Progenitor cell of endocrine pancreas (in vitro differentiated cells): ENCODE measurements at regions not wholly inside any gene's neighbourhood (a gene's known extent, or its start where the extent isn't known, plus 50 kb on each side); places are given as distances from the start of the nearest gene placed in this dataset.

Experiments
- DNase-seq: peaks from one replicate; pipeline ENCODE4 v3.0.0; 2021; ENCODE audit warnings: low spot score; ENCODE audit not compliant: unreplicated experiment
- H3K27ac Mint-ChIP-seq: 2 replicates; pipeline ENCODE4 v1.8.0; 2021; ENCODE audit warnings: mild to moderate bottlenecking, moderate library complexity, mixed read lengths
- H3K27me3 Mint-ChIP-seq: 2 replicates; pipeline ENCODE4 v1.8.0; 2021; ENCODE audit warnings: mixed read lengths
- H3K36me3 Mint-ChIP-seq: 2 replicates; pipeline ENCODE4 v1.8.0; 2022; ENCODE audit warnings: mixed read lengths; ENCODE audit not compliant: insufficient read depth
- H3K4me1 Mint-ChIP-seq: 2 replicates; pipeline ENCODE4 v1.8.0; 2021; ENCODE audit warnings: low read depth, mixed read lengths
- H3K4me3 Mint-ChIP-seq: 2 replicates; pipeline ENCODE4 v1.8.0; 2021; ENCODE audit warnings: low read depth, mild to moderate bottlenecking, moderate library complexity, mixed read lengths
- H3K9me3 Mint-ChIP-seq: 2 replicates; pipeline ENCODE4 v1.8.0; 2021; ENCODE audit warnings: low read depth, mixed read lengths
- TF ChIP-seq, protein P1 (sequence below): fragments of 200-600 bp; sonication (generic); IDR thresholded peaks from one replicate; pipeline ENCODE4 v1.5.0; 2021; ENCODE audit warnings: antibody characterized with exemption, mild to moderate bottlenecking; ENCODE audit not compliant: unreplicated experiment

DNA sequence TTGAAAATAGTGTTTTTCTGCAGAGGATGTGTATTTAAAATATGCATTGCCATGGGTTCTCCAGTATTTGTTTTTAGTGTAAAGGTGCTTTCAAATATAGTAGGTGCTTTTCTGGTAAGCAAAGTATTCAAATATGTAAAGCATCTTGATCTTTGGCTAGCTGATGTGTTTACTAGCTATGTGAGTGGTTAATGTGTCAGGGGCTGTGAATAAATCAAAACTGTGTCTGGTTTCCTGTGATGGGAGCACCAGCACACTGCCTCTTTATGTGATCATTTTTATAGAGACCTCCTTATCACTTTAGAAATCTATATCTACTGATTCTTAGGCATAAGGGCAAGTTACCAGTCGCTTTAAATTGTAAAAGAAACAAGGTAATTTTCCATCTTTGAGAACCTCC, 388.9 kb upstream of the MAN1A1 start:
- Mint-ChIP-seq H3K27me3 (peaks cover 42% of the 10 kb centered on the region), H3K9me3 (no peaks in the 10 kb centered on the region), H3K4me3 (no peak overlapping the region), H3K36me3 (no peaks in the 10 kb centered on the region), H3K27ac (no peak overlapping the region), H3K4me1 (peaks cover 11% of the 10 kb centered on the region)
- DNase-seq: no peak
- TF ChIP-seq, protein P1, sequence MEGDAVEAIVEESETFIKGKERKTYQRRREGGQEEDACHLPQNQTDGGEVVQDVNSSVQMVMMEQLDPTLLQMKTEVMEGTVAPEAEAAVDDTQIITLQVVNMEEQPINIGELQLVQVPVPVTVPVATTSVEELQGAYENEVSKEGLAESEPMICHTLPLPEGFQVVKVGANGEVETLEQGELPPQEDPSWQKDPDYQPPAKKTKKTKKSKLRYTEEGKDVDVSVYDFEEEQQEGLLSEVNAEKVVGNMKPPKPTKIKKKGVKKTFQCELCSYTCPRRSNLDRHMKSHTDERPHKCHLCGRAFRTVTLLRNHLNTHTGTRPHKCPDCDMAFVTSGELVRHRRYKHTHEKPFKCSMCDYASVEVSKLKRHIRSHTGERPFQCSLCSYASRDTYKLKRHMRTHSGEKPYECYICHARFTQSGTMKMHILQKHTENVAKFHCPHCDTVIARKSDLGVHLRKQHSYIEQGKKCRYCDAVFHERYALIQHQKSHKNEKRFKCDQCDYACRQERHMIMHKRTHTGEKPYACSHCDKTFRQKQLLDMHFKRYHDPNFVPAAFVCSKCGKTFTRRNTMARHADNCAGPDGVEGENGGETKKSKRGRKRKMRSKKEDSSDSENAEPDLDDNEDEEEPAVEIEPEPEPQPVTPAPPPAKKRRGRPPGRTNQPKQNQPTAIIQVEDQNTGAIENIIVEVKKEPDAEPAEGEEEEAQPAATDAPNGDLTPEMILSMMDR: no peak

DNA sequence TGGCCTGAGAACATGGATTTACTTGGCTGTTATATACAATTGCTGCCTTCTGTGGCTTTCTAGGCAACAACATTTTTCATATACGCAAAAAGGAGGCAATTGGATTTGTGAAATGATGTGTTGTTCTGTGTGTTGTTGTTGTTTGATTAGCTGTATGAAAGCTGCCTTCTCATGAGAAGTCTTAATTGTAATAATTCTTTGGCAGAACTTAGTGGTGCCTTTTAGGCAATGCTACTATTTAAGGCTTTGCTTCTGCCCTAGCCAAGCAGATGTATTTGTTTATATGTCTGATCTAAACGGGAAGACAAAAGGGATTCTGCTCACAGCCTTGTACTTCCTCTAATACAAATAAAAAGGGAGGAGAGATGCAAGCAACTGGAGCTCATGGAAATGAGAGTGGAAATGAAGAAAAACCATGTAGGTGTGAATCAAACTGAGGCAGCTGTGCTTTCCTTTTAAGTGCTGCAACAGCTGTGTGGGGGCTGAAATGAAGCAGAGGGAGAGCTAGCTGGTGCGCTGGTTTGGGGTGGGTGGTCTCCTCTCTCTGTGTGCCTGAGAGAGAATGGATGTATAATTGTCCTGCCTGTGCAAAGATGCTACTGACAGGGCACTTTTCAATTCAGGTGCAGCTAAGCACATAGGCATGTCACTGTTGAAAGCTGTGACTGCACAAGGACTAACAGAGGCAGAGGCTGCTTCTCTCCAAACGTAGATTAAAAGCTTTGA, 386.9 kb upstream of the MAN1A1 start:
- no peak overlapping the region for H3K4me3 Mint-ChIP-seq
- no peaks in the 10 kb centered on the region for H3K9me3 Mint-ChIP-seq
- TF ChIP-seq, protein P1: no peak
- no peak for DNase-seq
- H3K36me3 Mint-ChIP-seq: no peaks in the 10 kb centered on the region
- H3K4me1 Mint-ChIP-seq: peaks cover 11% of the 10 kb centered on the region
- no peak overlapping the region for H3K27ac Mint-ChIP-seq
- H3K27me3 Mint-ChIP-seq: peaks cover 35% of the 10 kb centered on the region

DNA sequence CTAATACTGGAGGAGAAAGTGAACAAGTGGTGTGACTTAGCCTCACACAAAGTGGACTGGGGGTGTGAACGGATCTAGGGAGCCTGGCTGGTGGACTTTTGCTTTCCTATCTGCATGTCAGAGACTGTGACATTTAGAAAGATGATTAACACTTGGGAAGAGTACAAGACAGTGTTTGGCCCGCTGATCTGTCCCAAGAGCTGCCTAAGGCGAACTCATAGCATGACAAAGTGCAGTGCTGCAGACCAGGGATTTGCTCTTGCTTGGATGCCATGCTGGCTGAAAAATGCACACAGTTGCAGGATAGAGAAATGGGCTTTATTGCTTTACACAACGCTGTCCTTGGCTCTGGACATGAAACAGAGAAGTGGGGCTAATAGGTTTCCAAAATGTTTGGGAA, 386.0 kb upstream of the MAN1A1 start:
- TF ChIP-seq, protein P1: no peak
- no peak overlapping the region for H3K4me3 Mint-ChIP-seq
- H3K36me3 Mint-ChIP-seq: no peaks in the 10 kb centered on the region
- no peak for DNase-seq
- peaks cover 11% of the 10 kb centered on the region for H3K4me1 Mint-ChIP-seq
- no peaks in the 10 kb centered on the region for H3K9me3 Mint-ChIP-seq
- H3K27ac Mint-ChIP-seq: no peak overlapping the region
- peaks cover 33% of the 10 kb centered on the region for H3K27me3 Mint-ChIP-seq

DNA sequence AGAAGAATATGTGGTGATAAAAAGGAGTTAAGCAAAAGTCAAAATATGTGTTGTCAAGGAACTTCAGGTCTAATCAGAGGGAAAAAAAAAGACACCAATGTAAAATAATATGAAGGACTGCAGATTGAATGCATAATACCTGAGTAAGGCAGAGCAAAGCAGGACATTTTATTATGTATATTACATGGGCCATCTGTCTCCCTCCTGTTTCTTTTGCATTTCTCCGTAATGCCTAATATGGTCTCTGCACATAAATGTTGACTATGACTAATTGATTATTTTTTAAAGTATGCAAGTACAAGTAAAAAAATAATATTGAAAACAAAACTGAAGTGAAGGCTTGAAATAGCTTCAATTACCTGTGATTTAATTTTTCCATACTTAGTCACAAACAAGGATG, 384.7 kb upstream of the MAN1A1 start:
- Mint-ChIP-seq H3K4me1 (peaks cover 7% of the 10 kb centered on the region), H3K36me3 (no peaks in the 10 kb centered on the region), H3K9me3 (no peaks in the 10 kb centered on the region), H3K27me3 (peaks cover 32% of the 10 kb centered on the region), H3K4me3 (no peak overlapping the region), H3K27ac (no peak overlapping the region)
- DNase-seq: no peak
- TF ChIP-seq, protein P1: no peak

DNA sequence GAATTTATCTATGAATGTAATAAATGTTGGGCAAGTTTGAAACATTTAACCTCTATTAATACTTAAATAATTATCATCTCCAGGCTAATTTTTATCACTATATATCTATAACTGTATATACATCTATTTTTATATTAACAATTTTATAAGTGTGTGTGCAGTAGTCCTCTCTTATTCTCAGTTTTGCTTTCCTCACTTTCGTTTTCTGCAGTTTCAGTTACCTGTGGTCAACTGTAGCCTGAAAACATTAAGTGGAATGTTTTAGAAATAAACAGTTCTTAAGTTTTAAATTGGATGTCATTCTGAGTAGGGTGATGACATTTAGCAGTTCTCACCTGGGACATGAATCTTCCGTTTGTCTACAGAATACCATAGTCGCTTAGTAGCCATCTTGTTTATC, 379.4 kb upstream of the MAN1A1 start:
- TF ChIP-seq, protein P1: no peak
- Mint-ChIP-seq H3K4me3 (no peak overlapping the region), H3K4me1 (peaks cover 11% of the 10 kb centered on the region), H3K36me3 (no peaks in the 10 kb centered on the region), H3K27me3 (no peaks in the 10 kb centered on the region), H3K27ac (no peak overlapping the region), H3K9me3 (peaks cover 3% of the 10 kb centered on the region)
- DNase-seq: no peak
